Heart left ventricle (tissue), 13 donors: ENCODE measurements at regions not wholly inside any gene's neighbourhood (a gene's known extent, or its start where the extent isn't known, plus 50 kb on each side); places are given as distances from the start of the nearest gene placed in this dataset.

Experiments used
- CTCF ChIP-seq, 12 donors: fragments of 200-600 bp; sonication (generic) in 4 of 12; IDR thresholded peaks; one replicate each; pipeline versions ENCODE4 v1.5.0 to v1.8.0; 2018 to 2022; ENCODE audit warnings: antibody characterized with exemption in 12 of 12, mild to moderate bottlenecking in 5 of 12
- POLR2A ChIP-seq, 2 donors: fragments of 450-650 bp; IDR thresholded peaks; one replicate each; pipeline ENCODE4 v1.6.1; 2017; ENCODE audit warnings: antibody characterized with exemption in 2 of 2, mild to moderate bottlenecking in 2 of 2, moderate library complexity in 2 of 2
- donor health status: ischemic (EF 13 %, LVEDD 7.1; RV severe dilation, severe dysfunction).
- donor health status: DM: no; HTN: yes; CAD: no.
- donor health status: DM: no; HTN: no; CAD: no.
- donor health status: ischemic (EF 25% LVEDD 6.9; RV normal size, moderate dysfunction).
- donor health status: ischemic (EF 25% LVEDD 5.7; RV mildly dilated, moderate dysfunction).
- donor health status: ischemic (EF 35%, LVEDD 5.7; RV mildly dilated, moderate dysfunction).
- donor health status: nonischemic (EF 11% LVEDD 7.7; RV severe dilation, severe dysfunction).
- donor health status: DM: yes; HTN: yes; CAD: no.
- donor health status: PGD.
- donor health status: ischemic (EF 29% LVEDD 5.4; RV normal size, mild dysfunction).
- donor health status: nonischemic (EF 23%, LVEDD 6.1; RV moderate dilation, normal function).

DNA sequence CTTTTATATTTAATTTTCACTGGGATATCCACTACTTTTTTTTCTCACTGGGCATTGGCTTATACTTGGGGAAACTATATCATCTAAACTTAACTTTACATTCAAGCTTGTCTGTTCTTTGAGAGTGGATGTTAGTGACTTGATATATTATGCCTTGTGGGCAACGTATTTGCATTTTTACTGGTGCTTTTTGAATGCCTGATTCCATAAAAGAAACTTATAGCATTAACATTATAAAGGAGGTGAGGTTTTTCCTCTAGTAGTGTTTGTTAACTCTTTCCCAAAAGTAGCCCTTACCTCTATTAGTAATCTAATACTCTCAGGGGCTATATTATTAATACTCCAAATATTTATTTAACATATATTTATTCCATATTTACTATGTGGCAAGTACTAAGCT lies 416.5 kb downstream of the PLA2G4A start:
- TF ChIP-seq CTCF (IDR thresholded peaks at IDR 0.05), result no peak
- TF ChIP-seq POLR2A (IDR thresholded peaks at IDR 0.05), result no peak
